Activated T-helper 2 cell treated with anti-CD3 and anti-CD28 coated beads, Interferon-gamma antibody, Interleukin-2, Interleukin-4, amounts not matched to agents 10 μg/mL and 5 μg/mL and 100 μg/mL, durations not matched to agents 14 hours and 24 hours and 36 hours (primary cell): ENCODE measurements at regions not wholly inside any gene's neighbourhood (a gene's known extent, or its start where the extent isn't known, plus 50 kb on each side); places are given as distances from the start of the nearest gene placed in this dataset.
"Not testable (repeated sequence)": the region's sequence is repeated elsewhere in the genome, so short reads cannot be mapped to it uniquely, and the experiment has no call there.

Experiments used
- DNase-seq: peaks from one replicate; pipeline ENCODE4 v3.0.0; 2021; ENCODE audit warnings: low spot score
- H3K27ac Mint-ChIP-seq: one replicate; pipeline ENCODE4 v1.8.0; 2021; ENCODE audit warnings: mixed read lengths
- H3K27me3 Mint-ChIP-seq: one replicate; pipeline ENCODE4 v1.8.0; 2021; ENCODE audit warnings: low read depth, mixed read lengths
- H3K36me3 Mint-ChIP-seq: one replicate; pipeline ENCODE4 v1.8.0; 2021; ENCODE audit warnings: low read depth, mixed read lengths
- H3K4me1 Mint-ChIP-seq: one replicate; pipeline ENCODE4 v1.8.0; 2021; ENCODE audit warnings: low read depth, mixed read lengths
- H3K4me3 Mint-ChIP-seq: one replicate; pipeline ENCODE4 v1.8.0; 2021; ENCODE audit warnings: low read depth, mild to moderate bottlenecking, moderate library complexity, mixed read lengths
- H3K9me3 Mint-ChIP-seq: one replicate; pipeline ENCODE4 v1.8.0; 2021; ENCODE audit warnings: mixed read lengths
- intact Hi-C: fragments of 100-400 bp; cut with micrococcal nuclease; formaldehyde crosslinking; loops from one replicate; pipeline ENCODE4 v1.15.1; 2023

DNA sequence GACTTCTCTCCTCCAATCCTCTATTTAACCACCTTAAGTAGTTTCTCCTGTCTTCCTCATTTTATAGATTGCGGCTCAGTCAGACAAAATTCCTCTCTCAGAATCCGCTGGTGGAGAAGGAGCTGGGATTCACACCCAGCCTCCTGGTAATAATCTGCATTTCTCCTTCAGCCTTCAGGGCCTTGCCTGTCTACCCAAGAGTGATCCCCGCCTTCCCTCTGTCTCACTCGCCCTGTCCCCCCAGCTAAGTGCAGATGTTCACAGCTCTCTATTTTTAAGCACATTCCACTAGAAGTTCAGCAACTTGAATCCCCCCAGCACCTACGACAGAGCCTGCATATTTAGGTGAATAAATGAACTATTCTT is 212.5 kb upstream of the HAAO start:
- H3K9me3 Mint-ChIP-seq: peaks cover 5% of the 10 kb centered on the region
- no peaks in the 10 kb centered on the region for H3K36me3 Mint-ChIP-seq
- peaks cover 10% of the 10 kb centered on the region for H3K27me3 Mint-ChIP-seq
- DNase-seq: no peak
- intact Hi-C loops: no loop called here
- no peak overlapping the region for H3K4me3 Mint-ChIP-seq
- no peak overlapping the region for H3K27ac Mint-ChIP-seq
- no peaks in the 10 kb centered on the region for H3K4me1 Mint-ChIP-seq

DNA sequence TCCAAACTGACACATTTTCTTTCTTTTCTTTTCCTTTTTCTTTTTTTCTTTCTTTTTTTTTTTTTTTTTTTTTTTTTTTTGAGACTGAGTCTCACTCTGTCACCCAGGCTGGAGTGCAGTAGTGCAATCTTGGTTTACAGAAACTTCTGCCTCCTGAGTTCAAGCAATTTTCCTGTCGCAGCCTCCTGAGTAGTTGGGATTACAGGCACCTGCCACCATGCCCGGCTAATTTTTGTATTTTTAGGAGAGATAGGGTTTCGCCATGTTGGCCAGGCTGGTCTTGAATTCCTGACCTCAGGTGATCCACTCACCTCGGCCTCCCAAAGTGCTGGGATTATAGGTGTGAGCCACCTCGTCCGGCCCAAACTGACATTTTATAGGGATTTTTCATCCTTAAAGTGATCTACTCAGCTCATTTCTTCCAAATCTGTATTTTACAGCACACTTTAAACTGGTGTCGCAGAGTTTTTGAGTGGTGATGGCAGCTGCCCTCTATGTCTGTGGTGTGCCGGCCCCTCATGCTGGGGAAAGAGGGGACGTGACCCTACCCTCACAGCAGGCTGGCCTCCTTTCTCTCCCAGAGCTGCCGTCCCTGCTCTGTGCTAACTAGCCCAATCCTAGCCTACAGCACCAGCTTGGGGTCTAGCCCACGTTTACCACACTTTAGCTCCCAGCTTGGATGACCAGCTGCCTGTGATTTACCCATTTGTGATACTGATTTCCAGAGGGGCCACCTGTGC is 211.9 kb upstream of the HAAO start:
- H3K27me3 Mint-ChIP-seq: peaks cover 10% of the 10 kb centered on the region
- intact Hi-C loops, H3K4me3 Mint-ChIP-seq, H3K36me3 Mint-ChIP-seq, H3K4me1 Mint-ChIP-seq, H3K27ac Mint-ChIP-seq, H3K9me3 Mint-ChIP-seq, DNase-seq: not testable (repeated sequence)

DNA sequence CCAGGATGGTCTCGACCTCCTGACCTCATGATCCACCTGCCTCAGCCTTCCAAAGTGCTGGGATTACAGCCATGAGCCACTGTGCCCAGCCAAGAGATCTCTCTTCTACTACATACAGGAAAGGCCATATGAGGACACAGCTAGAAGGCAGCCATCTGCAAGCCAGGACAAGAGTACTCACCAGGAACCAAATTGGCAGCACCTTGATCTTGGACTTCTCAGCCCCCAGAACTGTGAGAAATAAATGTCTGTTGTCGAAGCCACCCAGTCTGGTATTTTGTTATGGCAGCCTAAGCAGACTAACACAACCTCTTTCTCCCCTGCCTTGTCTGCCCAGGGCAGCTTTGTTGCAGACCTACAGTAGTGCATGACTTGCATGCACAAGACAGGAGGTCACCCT is 211.3 kb upstream of the HAAO start:
- DNase-seq: no peak
- peaks cover 5% of the 10 kb centered on the region for H3K9me3 Mint-ChIP-seq
- intact Hi-C loops: no loop called here
- H3K27me3 Mint-ChIP-seq: peaks cover 8% of the 10 kb centered on the region
- H3K27ac Mint-ChIP-seq: no peak overlapping the region
- H3K4me3 Mint-ChIP-seq: no peak overlapping the region
- no peaks in the 10 kb centered on the region for H3K4me1 Mint-ChIP-seq
- no peaks in the 10 kb centered on the region for H3K36me3 Mint-ChIP-seq

GRCh38 chr2:43001787-43002468 is 209.5 kb upstream of the HAAO start:
- no peak overlapping the region for H3K27ac Mint-ChIP-seq
- H3K36me3 Mint-ChIP-seq: no peaks in the 10 kb centered on the region
- H3K27me3 Mint-ChIP-seq: peaks cover 10% of the 10 kb centered on the region
- no peaks in the 10 kb centered on the region for H3K9me3 Mint-ChIP-seq
- H3K4me1 Mint-ChIP-seq: no peaks in the 10 kb centered on the region
- no peak for DNase-seq
- intact Hi-C loops: no loop called here
- no peak overlapping the region for H3K4me3 Mint-ChIP-seq

DNA sequence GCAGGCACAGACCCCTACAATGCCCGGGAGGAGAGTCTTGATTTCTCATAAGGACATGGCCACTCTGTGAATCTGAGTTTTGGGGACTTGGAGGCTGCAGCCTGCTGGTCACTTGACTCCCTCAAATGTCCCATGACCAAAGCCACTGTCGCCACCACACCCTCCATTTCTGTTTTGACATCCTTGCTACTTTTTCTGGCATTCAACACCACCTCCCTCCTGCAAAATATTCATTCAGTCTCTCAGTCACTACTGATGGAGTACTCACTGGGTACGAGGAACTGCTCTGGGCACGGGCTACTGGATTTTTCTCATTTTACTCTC is 208.6 kb upstream of the HAAO start:
- no peak overlapping the region for H3K4me3 Mint-ChIP-seq
- H3K9me3 Mint-ChIP-seq: no peaks in the 10 kb centered on the region
- intact Hi-C loops: no loop called here
- no peaks in the 10 kb centered on the region for H3K4me1 Mint-ChIP-seq
- DNase-seq: no peak
- H3K36me3 Mint-ChIP-seq: no peaks in the 10 kb centered on the region
- H3K27ac Mint-ChIP-seq: no peak overlapping the region
- H3K27me3 Mint-ChIP-seq: peaks cover 10% of the 10 kb centered on the region

- Mint-ChIP-seq H3K4me3 (no peak overlapping the region), H3K27me3 (peaks cover 10% of the 10 kb centered on the region), H3K36me3 (no peaks in the 10 kb centered on the region), H3K4me1 (no peaks in the 10 kb centered on the region), H3K9me3 (peaks cover 4% of the 10 kb centered on the region), H3K27ac (no peak overlapping the region)
- intact Hi-C loops: no loop called here
- no peak for DNase-seq
Observed at GRCh38 chr2:43000242-43001054, 208.1 kb upstream of the HAAO start.

- intact Hi-C loops: no loop called here
- H3K9me3 Mint-ChIP-seq: peaks cover 4% of the 10 kb centered on the region
Observed at GRCh38 chr2:42999856-43000241, 207.5 kb upstream of the HAAO start.

DNA sequence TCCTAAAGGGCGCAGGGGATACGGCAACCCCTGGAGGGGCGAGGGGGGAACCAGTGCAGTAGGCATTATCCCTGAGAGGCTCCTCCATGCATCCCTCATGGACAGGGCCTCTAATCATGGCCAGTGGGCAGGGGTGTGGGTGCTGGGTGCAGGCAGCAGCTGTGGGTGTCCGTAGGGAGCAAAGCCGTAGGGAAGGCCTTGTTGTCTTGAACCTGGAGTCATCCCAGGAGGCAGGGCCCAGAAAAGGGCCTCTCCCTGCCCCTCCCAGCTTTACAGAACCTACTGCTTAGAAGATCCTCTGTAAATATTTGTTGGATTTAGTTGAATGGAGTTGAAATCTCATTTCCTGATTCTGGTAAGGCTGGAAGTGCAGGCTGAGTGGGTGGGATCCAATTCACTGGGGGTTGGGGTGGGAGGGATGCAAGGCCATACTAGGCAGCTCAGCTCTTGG is 207.0 kb upstream of the HAAO start:
- intact Hi-C loops: no loop called here
- no peak overlapping the region for H3K27ac Mint-ChIP-seq
- peaks cover 4% of the 10 kb centered on the region for H3K27me3 Mint-ChIP-seq
- H3K36me3 Mint-ChIP-seq: no peaks in the 10 kb centered on the region
- no peak overlapping the region for H3K4me3 Mint-ChIP-seq
- no peaks in the 10 kb centered on the region for H3K4me1 Mint-ChIP-seq
- DNase-seq: no peak
- H3K9me3 Mint-ChIP-seq: peaks cover 4% of the 10 kb centered on the region

More at GRCh38 chr2:42999856-43000241, 207.5 kb upstream of the HAAO start:
- Mint-ChIP-seq H3K27me3 (peaks cover 8% of the 10 kb centered on the region), H3K36me3 (no peaks in the 10 kb centered on the region), H3K4me1 (no peaks in the 10 kb centered on the region), H3K27ac (no peak overlapping the region), H3K4me3 (no peak overlapping the region)
- no peak for DNase-seq

GRCh38 chr2:42998721-42999120 is 206.3 kb upstream of the HAAO start:
- Mint-ChIP-seq H3K9me3 (peaks cover 4% of the 10 kb centered on the region), H3K4me3 (no peak overlapping the region), H3K36me3 (no peaks in the 10 kb centered on the region), H3K4me1 (no peaks in the 10 kb centered on the region), H3K27ac (no peak overlapping the region), H3K27me3 (peaks cover 4% of the 10 kb centered on the region)
- DNase-seq: no peak
- intact Hi-C loops: no loop called here

- H3K4me3 Mint-ChIP-seq: no peak overlapping the region
- H3K4me1 Mint-ChIP-seq: no peaks in the 10 kb centered on the region
- peaks cover 4% of the 10 kb centered on the region for H3K9me3 Mint-ChIP-seq
- peaks cover 4% of the 10 kb centered on the region for H3K27me3 Mint-ChIP-seq
- H3K36me3 Mint-ChIP-seq: no peaks in the 10 kb centered on the region
- H3K27ac Mint-ChIP-seq: no peak overlapping the region
- intact Hi-C loops: no loop called here
- no peak for DNase-seq
Observed at GRCh38 chr2:42996528-42996927, 204.1 kb upstream of the HAAO start.

GRCh38 chr2:42995752-42996422 is 203.5 kb upstream of the HAAO start:
- Mint-ChIP-seq H3K27ac (no peak overlapping the region), H3K27me3 (peaks cover 4% of the 10 kb centered on the region), H3K4me1 (no peaks in the 10 kb centered on the region), H3K9me3 (peaks cover 4% of the 10 kb centered on the region), H3K36me3 (no peaks in the 10 kb centered on the region), H3K4me3 (no peak overlapping the region)
- DNase-seq: no peak
- intact Hi-C loops: no loop called here

DNA sequence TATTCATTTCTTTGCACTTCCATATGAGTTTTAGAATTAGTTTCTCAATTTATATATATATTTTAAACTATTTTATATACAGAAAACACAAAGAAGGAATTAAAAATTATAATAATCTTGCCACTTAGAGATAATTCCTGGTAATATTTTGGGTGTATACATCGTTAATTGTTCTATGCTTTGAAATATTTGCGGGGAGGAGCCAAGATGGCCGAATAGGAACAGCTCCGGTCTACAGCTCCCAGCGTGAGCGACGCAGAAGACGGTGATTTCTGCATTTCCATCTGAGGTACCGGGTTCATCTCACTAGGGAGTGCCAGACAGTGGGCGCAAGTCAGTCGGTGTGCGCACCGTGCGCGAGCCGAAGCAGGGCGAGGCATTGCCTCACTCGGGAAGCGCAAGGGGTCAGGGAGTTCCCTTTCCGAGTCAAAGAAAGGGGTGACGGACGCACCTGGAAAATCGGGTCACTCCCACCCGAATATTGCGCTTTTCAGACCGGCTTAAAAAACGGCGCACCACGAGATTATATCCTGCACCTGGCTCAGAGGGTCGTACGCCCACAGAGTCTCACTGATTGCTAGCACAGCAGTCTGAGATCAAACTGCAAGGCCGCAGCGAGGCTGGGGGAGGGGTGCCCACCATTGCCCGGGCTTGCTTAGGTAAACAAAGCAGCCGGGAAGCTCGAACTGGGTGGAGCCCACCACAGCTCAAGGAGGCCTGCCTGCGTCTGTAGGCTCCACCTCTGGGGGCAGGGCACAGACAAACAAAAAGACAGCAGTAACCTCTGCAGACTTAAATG is 197.1 kb upstream of the HAAO start:
- H3K36me3 Mint-ChIP-seq, intact Hi-C loops, H3K27me3 Mint-ChIP-seq, H3K27ac Mint-ChIP-seq, H3K4me3 Mint-ChIP-seq, H3K9me3 Mint-ChIP-seq, H3K4me1 Mint-ChIP-seq, DNase-seq: not testable (repeated sequence)
